Epithelial cell of proximal tubule (primary cell): ENCODE measurements at regions not wholly inside any gene's neighbourhood (a gene's known extent, or its start where the extent isn't known, plus 50 kb on each side); places are given as distances from the start of the nearest gene placed in this dataset.

ENCODE experiments used
- DNase-seq: peaks from one replicate; pipeline ENCODE4 v3.0.0-alpha.2; 2011; ENCODE audit warnings: low read depth
- H3K4me3 ChIP-seq: 2 replicates; pipeline ENCODE4 v1.5.1; 2011; ENCODE audit warnings: low read depth, mild to moderate bottlenecking, low read length
- CTCF ChIP-seq: conservative IDR thresholded peaks from 2 replicates; pipeline ENCODE4 v1.5.1; 2012; ENCODE audit warnings: low read depth, mild to moderate bottlenecking, low read length

GRCh38 chr7:52775876-52776275 is 259.6 kb upstream of the POM121L12 start:
- no peak for TF ChIP-seq CTCF
- no peak overlapping the region for H3K4me3 ChIP-seq
- DNase-seq = no peak

- no peak for TF ChIP-seq CTCF
- DNase-seq = no peak
- H3K4me3 ChIP-seq = no peak overlapping the region
These were observed 264.3 kb upstream of the POM121L12 start for GRCh38 chr7:52771177-52771576.

GRCh38 chr7:52764492-52765169 is 270.8 kb upstream of the POM121L12 start:
- peak; percentile 35 for TF ChIP-seq CTCF
- peak; percentile 49 for DNase-seq
- H3K4me3 ChIP-seq = no peak overlapping the region

- no peak overlapping the region for H3K4me3 ChIP-seq
- no peak for DNase-seq
These were observed 277.1 kb upstream of the POM121L12 start for GRCh38 chr7:52758356-52758755.

GRCh38 chr7:52753855-52754254 is 281.6 kb upstream of the POM121L12 start:
- no peak for DNase-seq
- H3K4me3 ChIP-seq = no peak overlapping the region
- no peak for TF ChIP-seq CTCF

More at GRCh38 chr7:52758356-52758755, 277.1 kb upstream of the POM121L12 start:
- TF ChIP-seq CTCF = no peak

GRCh38 chr7:52752891-52753290 is 282.5 kb upstream of the POM121L12 start:
- no peak overlapping the region for H3K4me3 ChIP-seq
- DNase-seq = no peak
- TF ChIP-seq CTCF = no peak

GRCh38 chr7:52749880-52750279 is 285.6 kb upstream of the POM121L12 start:
- no peak for DNase-seq
- peak; percentile 59 for TF ChIP-seq CTCF
- H3K4me3 ChIP-seq = no peak overlapping the region
